Urinary bladder (tissue), 3 donors: ENCODE measurements at regions not wholly inside any gene's neighbourhood (a gene's known extent, or its start where the extent isn't known, plus 50 kb on each side); places are given as distances from the start of the nearest gene placed in this dataset.

Source experiments
- DNase-seq: peaks from one replicate; pipeline ENCODE4 v3.0.0-alpha.2; 2015; ENCODE audit errors: extremely low spot score
- H3K27ac ChIP-seq: one replicate; pipeline ENCODE4 v1.5.1; 2013; ENCODE audit warnings: low read depth, mild to moderate bottlenecking, moderate library complexity
- H3K36me3 ChIP-seq: one replicate; pipeline ENCODE4 v1.6.1; 2013; ENCODE audit warnings: mild to moderate bottlenecking, moderate library complexity; ENCODE audit not compliant: insufficient read depth
- H3K4me1 ChIP-seq: one replicate; pipeline ENCODE4 v1.6.1; 2013; ENCODE audit warnings: mild to moderate bottlenecking, moderate library complexity; ENCODE audit not compliant: insufficient read depth
- H3K4me3 ChIP-seq: one replicate; pipeline ENCODE4 v1.5.1; 2013; ENCODE audit warnings: low read depth, low read length
- WGBS: extraction: QIAGEN DNeasy Blood & Tissue Kit; methylation state at CpG from one replicate; pipeline ENCODE4 v1.1.7; 2013; 5-methylcytosine and 5-hydroxymethylcytosine counted together
- donor health status: healthy with polysubstance abuse.
- donor health status: healthy.

DNA sequence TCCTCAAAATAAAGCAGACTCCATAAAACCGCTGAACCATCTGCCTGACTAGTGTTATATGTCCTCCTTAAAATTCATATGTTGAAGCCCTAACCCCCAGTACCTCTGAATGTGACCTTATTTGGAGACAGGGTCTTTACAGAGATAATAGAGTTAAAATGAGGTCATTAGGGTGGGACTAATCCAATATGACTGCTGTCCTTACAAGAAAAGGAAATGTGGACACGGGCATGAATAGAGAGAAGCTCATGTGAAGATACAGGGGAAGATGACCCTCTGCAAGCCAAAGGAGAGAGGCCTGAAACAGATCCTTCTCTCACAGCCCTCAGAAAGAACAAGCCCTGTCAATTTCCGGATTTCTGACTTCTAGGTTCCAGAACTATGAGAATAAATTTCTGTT is 82.0 kb upstream of the KLHL13 start:
- Histone ChIP-seq H3K27ac (no peak overlapping the region), H3K4me3 (no peak overlapping the region), H3K36me3 (no peaks in the 10 kb centered on the region), H3K4me1 (no peaks in the 10 kb centered on the region)
- no peak for DNase-seq
- 64% methylated on average over 3 of the region's 3 CpGs for WGBS

DNA sequence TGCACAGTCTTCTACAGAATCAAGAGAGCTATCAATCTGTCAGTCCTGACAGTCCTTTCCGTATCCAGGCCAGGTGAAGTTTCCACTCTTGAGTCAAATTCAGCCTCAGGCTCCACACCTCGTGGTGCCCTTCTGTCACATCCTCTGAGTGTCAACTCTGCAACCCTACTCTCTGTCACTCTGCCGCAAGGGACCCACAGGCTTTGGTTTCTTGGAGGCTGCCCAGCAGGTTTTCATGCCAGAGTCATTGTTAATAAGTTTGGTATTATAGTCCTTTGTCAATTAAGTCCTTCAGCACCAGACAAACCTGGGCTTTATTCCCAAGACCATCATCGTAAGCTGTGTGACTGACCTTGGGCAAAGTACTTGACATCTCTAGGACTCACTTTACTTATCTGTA is 83.4 kb upstream of the KLHL13 start:
- Histone ChIP-seq H3K36me3 (no peaks in the 10 kb centered on the region), H3K27ac (no peak overlapping the region)

DNA sequence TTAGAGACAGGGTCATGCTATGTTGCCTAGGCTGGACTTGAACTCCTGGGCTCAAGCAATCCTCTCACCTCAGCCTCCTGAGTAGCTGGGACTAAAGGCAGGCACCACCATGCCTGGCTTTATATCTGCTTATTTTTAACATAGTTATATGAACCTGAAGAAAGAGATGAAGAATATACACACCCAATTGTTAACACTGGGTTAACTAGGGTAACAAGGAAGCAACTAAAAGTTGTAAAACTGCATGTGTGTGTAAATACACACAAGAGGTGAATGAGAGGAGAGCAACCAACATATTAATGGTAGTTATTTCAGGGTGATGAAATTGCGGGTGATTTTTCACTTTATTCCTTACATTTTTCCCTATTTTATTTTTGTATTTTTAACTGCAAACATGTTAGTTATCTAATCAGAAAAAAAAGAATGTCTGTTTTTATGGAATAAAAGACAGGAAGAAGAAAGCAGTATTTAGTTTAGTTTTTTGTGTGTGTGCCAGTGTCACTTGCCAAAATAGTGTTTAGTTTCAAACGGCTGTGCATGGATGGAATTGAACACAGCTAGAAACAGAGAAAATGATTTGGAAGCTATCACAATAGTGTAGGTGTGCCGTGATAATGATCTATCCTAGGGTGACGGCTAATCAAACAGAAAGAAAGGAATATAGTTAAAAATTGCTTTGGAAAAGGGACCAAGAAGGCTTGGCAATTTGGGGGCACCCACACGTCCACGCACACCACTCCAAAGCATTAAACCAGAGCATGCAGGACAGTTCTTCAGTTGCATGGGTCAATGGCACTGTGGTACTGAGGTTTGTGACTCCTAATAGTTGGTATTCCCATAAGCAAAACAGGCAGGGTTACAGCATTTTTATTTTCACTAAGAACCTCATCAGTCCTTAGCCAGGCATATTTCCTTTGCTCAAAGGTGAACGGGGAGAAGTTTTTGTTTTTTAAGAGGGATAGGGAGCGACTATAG is 89.1 kb upstream of the KLHL13 start:
- WGBS: 47% methylated on average over 8 of the region's 8 CpGs
- Histone ChIP-seq H3K4me3 (no peak overlapping the region), H3K36me3 (no peaks in the 10 kb centered on the region), H3K4me1 (no peaks in the 10 kb centered on the region), H3K27ac (no peak overlapping the region)
- no peak for DNase-seq

More for the DNA sequence above, 83.4 kb upstream of the KLHL13 start:
- H3K4me3 ChIP-seq: no peak overlapping the region
- no peak for DNase-seq
- no peaks in the 10 kb centered on the region for H3K4me1 ChIP-seq
- WGBS: 66% methylated on average over 4 of the region's 4 CpGs

GRCh38 chrX:118207831-118208453 is 91.3 kb upstream of the KLHL13 start:
- DNase-seq: no peak
- H3K4me3 ChIP-seq: no peak overlapping the region
- no peaks in the 10 kb centered on the region for H3K36me3 ChIP-seq
- 87% methylated on average over 3 of the region's 3 CpGs for WGBS
- H3K27ac ChIP-seq: no peak overlapping the region
- H3K4me1 ChIP-seq: no peaks in the 10 kb centered on the region

DNA sequence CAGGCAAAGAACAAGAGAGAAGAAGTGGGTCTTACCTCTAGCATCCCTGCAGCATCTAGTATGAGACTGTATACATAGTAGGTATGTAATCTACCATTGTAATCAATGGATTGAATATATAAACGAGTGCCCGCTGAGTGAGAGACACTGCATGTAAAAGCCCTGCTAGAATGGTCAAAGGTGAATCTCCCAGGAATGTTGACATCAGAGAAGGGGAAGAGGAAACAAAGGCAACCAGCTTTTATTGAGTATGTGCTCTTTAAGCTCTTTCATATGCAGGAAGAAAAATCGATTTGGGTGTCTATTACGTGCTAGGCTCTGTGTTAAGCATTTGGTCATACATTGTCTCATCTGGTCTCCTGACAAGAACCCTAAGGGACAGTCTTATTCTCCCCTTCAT is 91.9 kb upstream of the KLHL13 start:
- Histone ChIP-seq H3K27ac (no peak overlapping the region), H3K36me3 (no peaks in the 10 kb centered on the region), H3K4me3 (no peak overlapping the region), H3K4me1 (no peaks in the 10 kb centered on the region)
- 89% methylated on average over 4 of the region's 4 CpGs for WGBS
- no peak for DNase-seq

- WGBS: 60% methylated on average over 10 of the region's 10 CpGs
- H3K4me3 ChIP-seq: no peak overlapping the region
- H3K27ac ChIP-seq: no peak overlapping the region
- H3K4me1 ChIP-seq: no peaks in the 10 kb centered on the region
- DNase-seq: no peak
- no peaks in the 10 kb centered on the region for H3K36me3 ChIP-seq
Measured at GRCh38 chrX:118211891-118212816, 95.5 kb upstream of the KLHL13 start.

- DNase-seq: no peak
- Histone ChIP-seq H3K4me3 (no peak overlapping the region), H3K4me1 (no peaks in the 10 kb centered on the region), H3K27ac (no peak overlapping the region), H3K36me3 (no peaks in the 10 kb centered on the region)
- WGBS: 47% methylated on average over 2 of the region's 2 CpGs
Measured at GRCh38 chrX:118212817-118213183, 96.2 kb upstream of the KLHL13 start.

GRCh38 chrX:118215346-118215745 is 98.7 kb upstream of the KLHL13 start:
- DNase-seq: no peak
- Histone ChIP-seq H3K4me3 (no peak overlapping the region), H3K36me3 (no peaks in the 10 kb centered on the region), H3K27ac (no peak overlapping the region), H3K4me1 (no peaks in the 10 kb centered on the region)
- 50% methylated on average over 2 of the region's 2 CpGs for WGBS

DNA sequence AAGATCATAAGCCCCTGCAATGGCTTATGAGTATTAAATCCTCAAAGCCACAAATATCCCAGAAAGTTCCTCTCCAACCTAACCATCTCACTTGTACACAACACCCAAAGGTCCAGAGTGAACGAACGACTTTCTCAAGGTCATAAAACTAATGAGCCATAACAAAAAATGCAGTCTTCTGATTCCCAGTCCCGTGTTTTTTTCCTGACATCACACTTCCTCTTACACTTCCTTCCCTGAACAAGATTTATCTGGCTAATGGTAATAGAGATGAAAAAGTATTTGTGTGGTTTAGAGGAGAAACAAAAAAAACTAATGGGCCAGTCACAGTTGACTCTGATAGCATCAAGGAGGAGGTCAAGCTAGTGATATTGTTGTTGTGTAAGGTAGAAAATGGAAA is 99.5 kb upstream of the KLHL13 start:
- Histone ChIP-seq H3K27ac (no peak overlapping the region), H3K36me3 (no peaks in the 10 kb centered on the region), H3K4me1 (no peaks in the 10 kb centered on the region), H3K4me3 (no peak overlapping the region)
- DNase-seq: no peak
- 32% methylated on average over 3 of the region's 3 CpGs for WGBS

DNA sequence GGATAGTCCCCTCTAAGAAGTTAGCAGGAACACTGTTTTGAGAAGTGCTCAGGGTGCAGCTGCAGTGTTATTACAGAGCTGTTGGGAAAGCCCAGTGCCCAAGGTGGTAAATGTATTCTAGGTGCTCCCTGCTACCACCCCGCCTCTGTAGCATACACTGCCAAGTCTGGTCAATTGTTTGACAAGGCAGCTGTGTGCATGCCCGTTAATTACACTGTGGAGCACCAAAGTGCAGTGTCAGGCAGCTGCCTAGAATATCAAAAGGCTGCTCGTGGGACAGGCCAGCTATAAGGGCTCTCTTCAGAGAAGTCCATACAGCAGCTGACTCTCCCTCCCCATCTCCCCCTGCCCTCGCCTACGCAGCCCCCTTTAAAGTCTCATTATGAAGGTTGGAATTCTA is 99.9 kb upstream of the KLHL13 start:
- Histone ChIP-seq H3K4me1 (no peaks in the 10 kb centered on the region), H3K4me3 (no peak overlapping the region), H3K27ac (no peak overlapping the region), H3K36me3 (no peaks in the 10 kb centered on the region)
- WGBS: 70% methylated on average over 5 of the region's 5 CpGs
- no peak for DNase-seq

DNA sequence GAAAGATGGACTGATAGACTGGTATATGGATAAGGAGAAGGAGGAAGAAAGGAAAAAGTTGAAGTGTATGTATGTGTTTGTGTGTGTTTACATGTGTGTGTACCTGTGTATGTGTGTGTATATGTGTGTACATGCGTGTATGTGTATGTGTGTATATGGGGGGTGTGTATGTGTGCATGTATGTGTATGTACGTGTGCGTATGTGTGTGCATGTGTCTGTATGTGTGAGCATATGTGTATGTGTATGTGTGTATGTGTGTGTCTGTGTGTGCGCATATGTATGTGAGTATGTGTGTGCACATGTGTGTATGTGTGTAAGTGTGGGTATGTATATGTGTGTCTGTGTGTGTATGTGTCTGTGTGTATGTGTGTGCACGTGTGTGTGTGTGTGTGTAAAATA is 101.5 kb upstream of the KLHL13 start:
- H3K36me3 ChIP-seq: no peaks in the 10 kb centered on the region
- DNase-seq: no peak
- H3K4me1 ChIP-seq: no peaks in the 10 kb centered on the region
- no peak overlapping the region for H3K27ac ChIP-seq
- H3K4me3 ChIP-seq: no peak overlapping the region
- 97% methylated on average over 5 of the region's 5 CpGs for WGBS

- WGBS: 62% methylated on average over 5 of the region's 5 CpGs
- no peak overlapping the region for H3K4me3 ChIP-seq
- no peak overlapping the region for H3K27ac ChIP-seq
- H3K36me3 ChIP-seq: no peaks in the 10 kb centered on the region
- H3K4me1 ChIP-seq: no peaks in the 10 kb centered on the region
- no peak for DNase-seq
Measured at GRCh38 chrX:118218940-118219339, 102.3 kb upstream of the KLHL13 start.

- Histone ChIP-seq H3K4me3 (no peak overlapping the region), H3K4me1 (no peaks in the 10 kb centered on the region), H3K36me3 (no peaks in the 10 kb centered on the region), H3K27ac (no peak overlapping the region)
- DNase-seq: no peak
- 94% methylated on average over 1 of the region's 1 CpG for WGBS
Measured at GRCh38 chrX:118219866-118220265, 103.3 kb upstream of the KLHL13 start.
